Left cardiac atrium (tissue), 4 donors: ENCODE measurements at regions not wholly inside any gene's neighbourhood (a gene's known extent, or its start where the extent isn't known, plus 50 kb on each side); places are given as distances from the start of the nearest gene placed in this dataset.
"Not testable (repeated sequence)": the region's sequence is repeated elsewhere in the genome, so short reads cannot be mapped to it uniquely, and the experiment has no call there.

Experiments
- ATAC-seq, 2 donors: fragments of 200-7000 bp; cut with Tn5 transposase; one replicate each; pipeline ENCODE4 v1.9.1; 2020; ENCODE audit warnings: mild to moderate bottlenecking in 2 of 2, moderate library complexity in 2 of 2
- DNase-seq: peaks from one replicate; pipeline ENCODE4 v3.0.0-alpha.2; 2020
- intact Hi-C, 2 donors: fragments of 100-400 bp; cut with DNase I; formaldehyde crosslinking; loops; one replicate each; pipeline versions ENCODE4 v1.14.1 to v1.15.1; 2022 to 2023
- donor health status: DM: no; HTN: yes; CAD: no.
- donor health status: DM: no; HTN: yes; CAD: no; lungs with severe emphysema.
- donor health status: DM: yes; HTN: yes; CAD: no.
- donor health status: Dilated cardiomyopathy.

DNA sequence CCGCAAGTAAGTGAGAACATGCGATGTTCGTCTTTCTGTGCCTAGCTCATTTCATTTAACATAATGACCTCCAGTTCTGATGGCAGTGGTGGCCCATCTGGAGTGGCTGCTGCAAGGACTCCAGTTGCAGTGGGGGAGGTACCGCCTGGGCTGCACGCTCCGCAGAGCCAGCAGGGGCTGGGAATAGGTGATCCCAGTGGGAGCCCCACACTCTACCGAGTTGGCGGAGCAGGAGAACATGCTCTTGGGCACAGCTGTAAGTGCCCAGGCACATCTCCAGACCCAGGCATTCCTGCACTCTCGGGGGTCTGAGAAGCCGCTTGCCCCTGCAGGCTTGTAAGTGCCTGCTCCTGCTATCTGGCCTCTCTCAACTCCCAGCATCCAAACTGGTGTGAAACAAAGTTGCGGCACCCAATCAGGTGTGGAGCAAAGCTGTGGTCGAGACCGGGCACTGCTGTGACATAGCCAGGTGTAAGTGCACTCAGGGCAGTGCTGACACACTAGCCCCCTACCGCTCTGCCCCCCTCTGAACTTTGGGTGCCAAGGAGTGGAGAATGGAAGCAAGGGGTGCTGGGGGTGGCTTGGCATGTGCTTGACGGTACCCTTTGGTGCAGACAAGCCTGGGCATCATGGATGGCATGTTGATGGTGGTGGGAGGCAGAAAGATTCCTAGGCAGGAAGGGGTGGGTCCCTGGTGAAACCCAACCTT, 130.2 kb downstream of the HTR1B start:
- intact Hi-C loops = no loop called here
- DNase-seq = no peak
- no peak for ATAC-seq

DNA sequence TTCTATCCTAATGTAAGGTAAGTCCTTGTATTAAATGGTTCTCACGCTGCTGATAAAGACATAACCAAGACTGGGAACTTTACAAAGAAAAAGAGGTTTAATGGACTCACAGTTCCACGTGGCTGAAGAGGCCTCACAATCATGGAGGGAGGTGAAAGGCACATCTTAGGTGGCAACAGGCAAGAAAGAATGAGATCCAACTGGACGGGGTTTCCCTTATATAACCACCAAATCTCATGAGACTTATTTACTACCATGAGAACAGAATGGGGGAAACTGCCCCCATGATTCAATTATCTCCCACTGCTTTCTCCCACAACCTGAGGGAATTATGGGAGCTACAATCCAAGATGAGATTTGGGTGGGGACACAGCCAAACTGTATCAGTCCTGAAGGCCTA, 136.6 kb downstream of the HTR1B start:
- ATAC-seq = no peak
- intact Hi-C loops = no loop called here
- DNase-seq = no peak

DNA sequence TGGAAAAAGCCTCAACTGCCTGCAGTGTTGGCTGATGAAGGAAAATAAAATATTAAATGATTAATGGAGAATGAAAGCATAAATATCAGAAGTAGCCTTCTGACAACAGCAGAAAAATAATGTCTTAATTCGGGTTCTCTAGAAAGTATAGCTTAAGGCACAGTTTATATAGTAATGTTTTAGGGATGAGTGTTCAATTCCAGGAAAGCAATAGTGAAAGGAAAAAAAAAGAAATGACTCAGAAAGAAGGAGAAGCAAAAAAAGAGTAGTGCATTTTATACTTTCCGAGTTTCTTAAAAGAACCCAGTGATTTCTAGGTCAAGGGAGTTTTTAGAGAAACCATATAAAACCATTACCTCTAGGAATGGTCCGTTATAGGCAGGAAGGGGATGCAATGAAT, 137.3 kb downstream of the HTR1B start:
- intact Hi-C loops = no loop called here
- no peak for DNase-seq
- no peak for ATAC-seq

DNA sequence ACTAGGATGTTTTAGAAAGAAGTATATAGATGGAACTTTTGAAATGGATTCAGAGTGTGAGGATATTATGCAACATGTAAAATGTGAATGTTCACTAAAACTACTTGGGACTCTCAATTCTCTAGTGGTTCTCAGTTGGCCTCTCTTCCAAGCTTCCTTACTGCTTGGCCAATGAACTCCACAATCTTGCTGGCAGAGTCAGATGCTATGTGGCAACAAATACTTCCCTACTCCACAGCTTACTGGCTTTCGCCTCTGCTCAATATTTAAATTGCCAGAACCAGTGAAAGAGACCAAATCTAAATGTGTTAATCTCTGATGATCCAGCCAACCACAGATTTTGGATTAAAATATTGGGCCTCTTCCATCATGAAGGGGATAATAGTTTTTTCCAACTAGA, 138.4 kb downstream of the HTR1B start:
- intact Hi-C loops = no loop called here

DNA sequence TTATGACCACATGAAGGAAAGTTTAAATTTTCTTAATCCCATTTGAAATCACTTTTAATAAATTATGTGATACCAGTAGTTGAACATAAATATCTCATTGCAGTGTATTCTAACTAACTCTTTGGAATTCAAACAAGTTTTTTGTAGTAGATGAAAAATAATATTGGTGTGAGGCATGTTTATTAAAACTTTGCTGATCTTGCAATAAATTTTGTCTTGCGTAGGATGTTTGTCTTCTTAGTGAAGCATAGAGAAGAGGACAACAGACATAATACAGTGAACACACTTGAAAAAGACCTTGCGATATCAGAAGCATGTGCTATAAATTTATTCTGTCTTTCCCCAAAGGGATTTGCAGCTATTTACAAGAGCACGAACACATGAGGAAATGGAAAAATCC, 140.7 kb downstream of the HTR1B start:
- intact Hi-C loops = no loop called here
- no peak for ATAC-seq
- DNase-seq = no peak

More for the DNA sequence above, 138.4 kb downstream of the HTR1B start:
- no peak for DNase-seq
- peak; percentile 77 to 96 for ATAC-seq

DNA sequence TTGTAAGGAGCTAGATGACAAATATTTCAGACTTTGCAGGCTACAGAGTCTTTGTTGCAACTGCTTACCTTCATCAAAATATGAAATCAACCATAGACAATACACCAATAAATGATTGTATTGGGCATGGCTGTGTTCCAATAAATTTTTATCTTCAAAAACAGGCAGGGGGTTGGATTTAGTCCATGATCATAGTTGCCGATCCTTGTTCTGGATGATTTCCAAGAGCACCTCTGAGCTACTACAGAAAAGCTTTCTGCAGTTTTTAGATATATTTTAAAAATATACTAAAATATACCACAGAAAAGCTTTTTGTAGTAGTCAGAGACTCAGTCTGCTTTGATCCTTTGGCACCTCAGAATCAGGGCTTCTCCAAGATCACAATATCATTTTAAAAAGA, 145.0 kb downstream of the HTR1B start:
- ATAC-seq (no peak), DNase-seq (no peak)
- intact Hi-C loops = no loop called here

DNA sequence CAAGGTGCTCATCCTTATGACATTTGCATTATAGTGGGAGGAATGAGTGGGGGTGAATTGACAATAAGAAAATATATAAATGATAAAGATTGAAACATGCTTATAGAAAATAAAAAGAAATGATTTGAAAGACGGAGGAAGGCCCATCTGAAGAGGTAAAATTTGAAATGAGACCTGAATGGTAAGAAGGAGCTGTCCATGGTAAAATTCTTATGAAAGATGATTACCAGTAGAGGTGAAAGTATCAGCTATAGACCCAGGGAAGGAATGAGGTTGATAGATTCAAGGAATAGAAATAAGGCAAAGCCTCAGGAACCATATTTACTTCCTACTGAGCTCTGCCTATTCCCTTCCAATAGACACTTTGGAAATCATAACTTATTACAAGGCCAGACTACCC, 149.7 kb downstream of the HTR1B start:
- ATAC-seq (no peak), DNase-seq (no peak)
- intact Hi-C loops = no loop called here

DNA sequence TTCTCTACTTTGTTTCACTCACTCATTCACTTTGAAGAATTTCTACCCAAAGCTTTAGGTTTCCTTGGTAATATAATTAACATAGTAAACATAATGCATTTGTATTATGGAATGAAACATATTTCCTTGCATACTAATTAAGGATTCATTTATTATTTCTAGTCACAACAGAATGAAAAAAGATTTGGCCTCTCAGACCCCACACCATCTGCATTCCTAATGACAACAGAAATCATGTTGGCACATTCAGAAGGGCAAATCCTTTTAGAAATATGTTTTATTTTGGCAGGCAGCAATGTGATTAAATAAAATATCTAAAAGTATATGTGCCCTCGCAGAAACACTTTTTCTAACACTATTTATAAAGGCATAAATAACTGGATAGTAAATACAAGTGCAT, 163.4 kb downstream of the HTR1B start:
- DNase-seq (no peak), ATAC-seq (no peak)
- intact Hi-C loops = no loop called here

DNA sequence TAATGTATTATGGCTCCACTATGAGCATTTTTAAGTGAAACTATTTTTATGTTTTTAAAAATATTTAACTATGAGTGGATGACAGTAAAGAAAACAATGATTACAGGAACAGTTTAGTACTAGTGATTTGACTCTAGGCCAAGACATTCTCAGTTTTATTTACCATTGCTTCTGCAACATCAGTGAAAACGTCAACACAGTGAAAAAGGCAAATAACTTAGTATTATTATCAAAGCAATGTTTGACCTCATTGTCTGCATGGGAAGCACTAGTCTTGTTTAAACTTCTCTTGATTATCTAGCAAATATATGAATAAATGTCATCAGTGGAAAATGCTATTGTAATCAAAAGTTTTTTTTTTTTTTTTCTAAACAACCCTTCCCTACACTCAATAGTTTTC, 165.0 kb downstream of the HTR1B start:
- no peak for DNase-seq
- intact Hi-C loops = no loop called here

DNA sequence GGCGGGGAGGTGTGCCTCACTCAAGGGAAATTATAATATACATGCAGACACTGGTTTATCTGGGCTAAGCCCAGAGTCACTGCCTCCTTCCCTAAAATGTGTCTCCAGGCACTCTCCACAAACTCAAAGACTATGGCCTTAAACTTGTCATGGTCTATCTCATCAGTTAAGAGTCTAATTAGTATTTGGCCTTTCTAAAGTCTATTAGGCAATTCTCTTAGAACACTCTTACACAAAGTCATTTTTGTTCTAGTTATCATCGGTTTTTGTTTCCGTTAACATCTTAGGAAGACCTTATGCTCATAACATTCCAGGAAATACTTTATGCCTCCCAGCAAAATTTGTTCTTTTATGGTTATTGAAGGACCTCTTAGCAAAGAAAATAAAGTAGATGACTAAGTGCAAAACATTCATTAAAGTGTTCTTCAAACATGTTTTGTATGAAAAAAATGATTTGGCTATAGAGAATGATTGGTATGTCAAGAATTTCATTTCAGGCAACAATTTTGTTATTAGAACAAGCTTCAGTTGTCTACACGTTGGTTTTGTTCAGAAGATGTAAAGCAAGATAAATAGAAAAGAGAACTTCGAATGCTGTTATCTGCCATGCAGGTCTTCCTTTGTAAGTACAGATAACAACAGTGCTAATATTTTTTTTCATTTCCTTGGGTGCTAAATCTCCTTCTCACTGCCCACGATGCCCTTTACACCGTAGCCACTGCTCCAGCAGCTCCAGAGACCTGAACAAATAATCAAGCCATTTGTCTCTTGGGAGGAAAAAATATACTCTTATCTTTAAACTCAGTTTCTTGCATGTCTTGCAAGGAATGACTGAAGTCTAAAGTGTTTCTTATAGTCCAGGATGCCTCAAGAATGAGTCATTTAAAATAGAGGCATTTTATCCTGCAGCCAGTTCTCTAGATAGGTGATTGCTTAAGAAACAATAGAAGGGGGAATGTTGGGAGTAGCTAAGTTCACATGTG, 170.4 kb downstream of the HTR1B start:
- no peak for DNase-seq
- ATAC-seq = peak in 1 of 2 donors; percentile 37
- intact Hi-C loops = no loop called here

More for the DNA sequence above, 165.0 kb downstream of the HTR1B start:
- ATAC-seq = no peak

DNA sequence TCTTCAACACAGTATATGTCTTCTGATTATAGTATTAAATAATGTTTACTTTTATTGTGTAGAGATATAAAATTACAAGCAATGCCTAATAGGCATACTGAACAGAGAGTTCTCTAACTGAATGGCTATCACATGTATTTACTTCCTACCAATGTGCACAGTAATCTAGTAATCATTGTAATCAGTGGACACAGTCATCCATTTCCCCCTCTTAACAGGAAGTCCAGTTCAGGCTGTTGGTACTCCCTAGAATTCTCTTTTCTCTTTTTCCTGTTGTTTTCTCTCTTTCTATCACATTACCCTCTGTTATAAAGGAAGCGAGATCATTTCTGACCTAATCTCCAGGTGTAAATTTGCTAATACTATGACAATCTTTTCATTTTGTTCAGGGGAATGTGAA, 172.5 kb downstream of the HTR1B start:
- intact Hi-C loops = no loop called here
- DNase-seq (no peak), ATAC-seq (no peak)

DNA sequence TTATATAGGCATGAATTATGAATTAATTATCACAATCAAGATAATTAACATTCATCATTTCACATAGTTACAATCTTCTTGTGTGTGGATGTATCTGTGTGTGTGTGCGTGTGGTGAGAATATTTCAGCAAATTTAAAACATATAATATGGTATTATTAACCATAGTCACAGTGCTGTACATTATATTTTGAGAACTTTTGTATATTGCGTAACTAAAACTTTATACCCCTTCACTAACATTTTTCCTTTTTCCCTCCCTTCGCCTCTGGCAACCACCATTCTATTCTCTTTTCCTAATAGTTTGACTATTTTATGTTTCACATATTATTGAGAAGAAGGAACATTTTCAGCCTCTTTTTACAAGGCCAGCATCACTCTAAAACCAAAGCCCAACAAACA, 176.8 kb downstream of the HTR1B start:
- ATAC-seq = no peak
- DNase-seq = no peak
- intact Hi-C loops = no loop called here

DNA sequence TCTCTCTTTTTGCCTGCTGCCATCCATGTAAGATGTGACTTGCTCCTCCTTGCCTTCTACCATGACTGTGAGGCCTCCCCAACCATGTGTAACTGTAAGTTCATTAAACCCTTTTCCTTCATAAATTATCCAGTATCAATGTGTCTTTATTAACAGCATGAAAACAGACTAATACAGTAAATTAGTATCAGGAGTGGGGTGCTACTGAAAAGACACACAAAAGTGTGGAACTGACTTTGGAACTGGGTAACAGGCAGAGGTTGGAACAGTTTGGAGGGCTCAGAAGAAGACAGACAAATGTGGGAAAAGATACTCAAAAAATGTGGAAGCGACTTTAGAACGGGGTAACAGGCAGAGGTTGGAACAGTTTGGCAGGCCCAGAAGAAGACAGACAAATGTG, 189.4 kb downstream of the HTR1B start:
- intact Hi-C loops = no loop called here
- no peak for ATAC-seq
- no peak for DNase-seq

DNA sequence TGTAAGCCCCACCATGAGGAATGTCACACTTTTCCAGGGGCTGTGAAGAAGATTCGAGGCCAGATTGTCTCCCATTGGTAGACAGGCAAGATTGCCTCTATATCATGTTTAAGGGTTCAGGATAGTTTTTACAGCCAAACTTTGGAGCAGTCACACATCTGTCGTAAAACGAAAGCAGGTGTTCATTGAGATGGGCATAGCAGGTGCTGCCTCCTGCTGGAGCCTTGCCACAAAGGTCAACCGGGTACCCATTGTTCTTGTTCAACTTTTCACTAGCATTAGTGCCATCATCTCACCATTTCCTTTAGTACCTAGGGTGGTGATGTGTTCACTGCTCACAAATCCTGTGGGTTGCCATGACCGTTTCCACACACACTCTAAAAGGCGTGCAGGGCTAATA, 198.3 kb downstream of the HTR1B start:
- intact Hi-C loops = no loop called here
- DNase-seq = no peak
- ATAC-seq = no peak

DNA sequence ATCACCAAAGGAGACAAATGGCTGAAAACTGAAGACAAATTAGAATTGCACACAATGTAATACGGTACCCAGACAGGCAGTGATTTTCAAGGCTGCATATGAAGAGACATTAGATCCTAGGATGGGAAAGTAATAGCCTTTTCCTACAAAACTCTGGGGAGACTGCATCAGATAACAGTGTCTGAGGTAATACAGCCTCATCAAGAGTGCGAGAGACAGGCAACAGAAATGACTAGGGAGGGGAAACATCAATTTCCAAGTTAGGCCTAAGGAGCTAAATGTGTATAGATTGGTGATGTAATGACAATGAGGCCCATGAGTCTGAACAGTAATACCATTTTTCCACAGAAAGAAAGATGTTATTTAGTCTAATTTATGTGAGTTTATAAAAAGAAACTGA, 200.3 kb downstream of the HTR1B start:
- intact Hi-C loops = no loop called here

DNA sequence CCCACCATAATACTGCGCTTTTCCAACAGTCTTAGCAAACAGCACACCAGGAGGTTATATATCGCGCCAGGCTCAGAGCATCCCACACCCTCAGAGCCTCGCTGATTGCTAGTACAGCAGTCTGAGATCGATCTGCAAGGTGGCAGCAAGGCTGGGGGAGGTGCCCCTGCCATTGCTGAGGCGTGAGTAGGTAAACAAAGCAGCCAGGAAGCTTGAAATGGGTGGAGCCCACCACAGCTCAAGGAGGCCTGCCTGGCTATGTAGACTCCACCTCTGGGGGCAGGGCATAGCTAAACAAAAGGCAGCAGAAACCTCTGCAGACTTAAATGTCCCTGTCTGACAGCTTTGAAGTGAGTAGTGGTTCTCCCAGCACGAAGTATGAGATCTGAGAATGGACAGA, 211.5 kb downstream of the HTR1B start:
- intact Hi-C loops, DNase-seq, ATAC-seq: not testable (repeated sequence)

More for the DNA sequence above, 200.3 kb downstream of the HTR1B start:
- DNase-seq = no peak
- ATAC-seq = no peak

DNA sequence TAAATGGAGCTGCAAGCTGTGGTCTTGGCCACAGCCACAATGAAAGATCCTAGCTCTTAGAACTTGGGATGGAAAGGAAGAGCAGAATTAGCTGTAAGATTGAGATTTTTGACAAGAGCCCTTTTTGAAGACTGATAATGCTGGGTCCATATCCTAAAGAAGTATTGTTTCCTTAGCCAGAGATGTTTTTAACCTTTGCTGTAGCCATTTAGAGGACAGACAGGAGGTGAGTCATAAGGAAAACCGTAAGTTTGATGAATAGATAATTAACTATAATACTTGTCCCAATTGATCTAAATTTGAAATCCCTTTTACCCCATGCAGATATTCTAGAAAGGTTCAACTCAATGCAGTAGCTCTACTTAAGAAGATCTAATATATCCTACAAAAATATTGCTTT, 213.7 kb downstream of the HTR1B start:
- ATAC-seq = no peak
- DNase-seq = no peak
- intact Hi-C loops = no loop called here

DNA sequence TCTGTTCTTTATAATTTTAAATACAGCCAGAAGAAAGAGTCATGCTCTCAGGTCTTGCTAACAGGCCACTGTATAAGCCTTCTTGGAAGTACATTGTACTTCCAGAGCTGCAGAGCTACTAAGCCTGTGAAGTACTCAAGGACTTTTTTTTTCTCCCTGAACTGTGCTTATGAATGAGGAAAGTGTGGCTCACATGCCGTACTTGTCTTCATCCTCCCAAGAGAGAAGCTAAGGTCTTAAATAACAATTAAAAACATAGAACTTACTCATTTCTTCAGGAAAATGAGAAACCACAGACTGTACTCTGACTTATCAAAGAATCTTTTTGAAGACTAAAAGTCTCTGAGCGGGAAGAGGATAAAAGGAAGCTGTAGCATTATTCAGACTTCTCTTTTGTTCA, 218.3 kb downstream of the HTR1B start:
- intact Hi-C loops = no loop called here
- DNase-seq (no peak), ATAC-seq (no peak)

DNA sequence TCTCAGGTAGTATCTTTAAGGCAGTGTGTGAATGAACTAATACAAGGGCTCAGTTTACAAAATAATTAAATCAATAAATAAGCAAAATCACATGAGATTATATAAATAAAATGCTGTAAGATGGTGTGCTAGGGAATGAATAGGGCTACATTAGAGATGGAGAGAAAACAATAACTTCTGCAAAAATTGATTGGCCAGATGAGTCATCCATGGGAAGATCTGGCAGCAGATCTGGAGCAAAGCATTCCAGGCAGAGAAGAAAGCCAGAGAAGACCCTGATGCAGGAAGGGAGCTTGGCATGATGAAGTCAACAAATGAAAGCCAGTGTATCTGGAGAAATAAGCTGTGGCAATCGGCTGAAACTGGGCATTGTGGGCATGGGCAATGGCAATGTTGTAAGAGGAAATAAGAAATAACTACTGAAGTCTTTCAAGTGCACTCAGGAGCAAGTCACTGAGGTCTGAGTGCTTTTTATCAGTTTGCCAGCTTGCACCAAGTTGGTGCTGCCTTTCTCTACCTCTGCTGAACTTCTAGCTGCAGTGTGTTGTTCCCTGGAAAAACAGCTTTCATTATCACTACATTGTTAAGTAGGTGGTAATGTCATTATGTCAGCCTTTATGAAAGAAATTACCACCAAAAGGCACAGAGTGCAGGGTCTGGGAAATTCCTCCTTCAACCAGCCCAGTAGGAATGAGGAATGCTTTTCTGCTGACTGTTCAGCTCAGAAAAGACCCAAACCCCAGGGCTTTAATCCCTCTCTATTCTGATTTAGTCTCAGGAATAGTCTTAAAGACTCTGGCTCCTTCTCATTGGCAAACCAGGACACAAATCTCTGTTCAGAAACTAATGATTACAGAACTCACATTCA, 231.6 kb downstream of the HTR1B start:
- ATAC-seq = no peak
- DNase-seq = no peak
- intact Hi-C loops = no loop called here

DNA sequence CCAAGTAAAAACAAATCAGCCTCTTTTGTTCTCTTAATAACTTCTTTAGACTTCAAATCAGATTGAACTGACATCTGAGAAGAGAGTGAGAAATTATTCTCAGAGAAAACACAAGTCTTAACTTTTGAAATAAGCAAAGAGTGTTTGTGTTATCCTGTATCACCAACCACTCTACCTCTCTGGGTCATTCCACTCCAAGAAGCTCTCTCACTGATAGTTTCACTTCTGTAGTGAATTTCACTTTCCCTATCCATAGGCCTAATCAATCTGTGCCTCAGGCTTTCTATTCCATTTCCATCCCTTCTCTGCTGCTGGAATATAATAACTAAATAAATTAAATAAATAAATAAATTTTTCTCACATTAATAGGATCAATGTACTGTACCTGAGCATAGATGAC, 235.0 kb downstream of the HTR1B start:
- intact Hi-C loops = no loop called here
- no peak for ATAC-seq
- DNase-seq = no peak
